Activated CD4-positive, alpha-beta T cell treated with anti-CD3 and anti-CD28 coated beads for 24 hours (primary cell): ENCODE measurements at regions not wholly inside any gene's neighbourhood (a gene's known extent, or its start where the extent isn't known, plus 50 kb on each side); places are given as distances from the start of the nearest gene placed in this dataset.
"Not testable (repeated sequence)": the region's sequence is repeated elsewhere in the genome, so short reads cannot be mapped to it uniquely, and the experiment has no call there.

Source experiments
- DNase-seq, 2 donors: peaks; one replicate each; pipeline ENCODE4 v3.0.0-alpha.2; 2020; ENCODE audit warnings: low read depth in 2 of 2

- no peak for DNase-seq
Observed at GRCh38 chr17:53765609-53766008, 57.1 kb upstream of the KIF2B start.

DNA sequence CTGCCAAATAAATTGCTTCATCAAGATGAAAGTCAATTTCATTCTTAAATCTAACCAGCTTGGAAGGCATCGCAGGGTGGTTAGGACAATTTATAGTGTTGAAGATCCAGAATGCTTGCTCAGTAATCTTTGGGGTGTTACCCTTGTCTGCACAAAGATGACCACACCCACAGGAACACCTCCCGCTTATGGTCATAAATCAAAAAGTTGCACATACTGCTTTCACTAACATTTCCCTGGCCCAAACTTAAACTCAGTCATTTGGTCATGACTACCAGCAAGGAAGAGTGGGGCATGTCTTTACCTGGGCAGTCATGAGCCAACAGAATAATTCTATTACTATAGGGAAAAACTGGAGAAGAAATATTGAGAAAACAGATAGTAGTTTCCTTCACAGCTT, 57.6 kb upstream of the KIF2B start:
- no peak for DNase-seq

- no peak for DNase-seq
Observed at GRCh38 chr17:53757559-53757958, 65.2 kb upstream of the KIF2B start.

DNA sequence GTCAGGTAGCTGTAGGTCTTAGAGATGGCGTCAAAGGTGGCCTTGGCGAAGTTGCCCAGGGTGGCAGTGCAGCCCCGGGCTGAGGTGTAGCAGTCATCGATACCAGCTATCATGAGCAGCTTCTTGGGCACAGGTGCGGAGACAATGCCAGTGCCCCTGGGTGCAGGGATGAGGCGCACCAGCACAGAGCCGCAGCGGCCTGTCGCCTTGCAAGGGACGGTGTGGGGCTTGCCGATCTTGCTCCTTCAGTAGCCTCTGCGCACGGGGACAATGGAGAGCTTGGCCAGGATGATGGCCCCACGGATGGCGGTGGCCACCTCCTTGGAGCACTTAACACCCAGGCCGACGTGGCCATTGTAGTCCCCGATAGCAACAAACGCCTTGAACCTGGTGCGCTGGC, 65.6 kb upstream of the KIF2B start:
- DNase-seq = not testable (repeated sequence)

- no peak for DNase-seq
Observed at GRCh38 chr17:53749178-53749577, 73.5 kb upstream of the KIF2B start.

GRCh38 chr17:53748159-53748820, 74.4 kb upstream of the KIF2B start:
- DNase-seq = not testable (repeated sequence)

- no peak for DNase-seq
Observed at GRCh38 chr17:53740312-53740711, 82.4 kb upstream of the KIF2B start.

GRCh38 chr17:53736516-53737240, 86.0 kb upstream of the KIF2B start:
- no peak for DNase-seq

DNA sequence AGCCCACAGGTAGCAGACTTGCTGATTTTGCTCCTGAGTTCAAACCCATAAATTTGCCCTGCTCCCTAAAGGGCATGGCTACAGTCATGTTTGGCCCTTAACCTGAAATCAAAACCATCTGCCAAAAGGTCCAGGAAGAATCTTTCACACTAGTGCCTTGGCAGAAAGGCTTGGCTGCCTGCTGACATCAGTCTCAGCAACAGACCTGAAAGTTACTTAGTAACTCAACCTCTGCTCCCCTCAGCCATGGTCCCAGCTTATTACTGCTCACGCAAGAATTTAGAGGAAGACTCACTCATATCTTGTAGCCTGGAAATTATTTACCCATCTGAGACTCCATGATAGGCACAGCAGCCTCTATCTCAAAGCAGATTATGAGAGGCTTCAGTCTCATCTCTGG, 98.0 kb upstream of the KIF2B start:
- DNase-seq = no peak

- DNase-seq = no peak
Observed at GRCh38 chr17:53722407-53722806, 100.3 kb upstream of the KIF2B start.

DNA sequence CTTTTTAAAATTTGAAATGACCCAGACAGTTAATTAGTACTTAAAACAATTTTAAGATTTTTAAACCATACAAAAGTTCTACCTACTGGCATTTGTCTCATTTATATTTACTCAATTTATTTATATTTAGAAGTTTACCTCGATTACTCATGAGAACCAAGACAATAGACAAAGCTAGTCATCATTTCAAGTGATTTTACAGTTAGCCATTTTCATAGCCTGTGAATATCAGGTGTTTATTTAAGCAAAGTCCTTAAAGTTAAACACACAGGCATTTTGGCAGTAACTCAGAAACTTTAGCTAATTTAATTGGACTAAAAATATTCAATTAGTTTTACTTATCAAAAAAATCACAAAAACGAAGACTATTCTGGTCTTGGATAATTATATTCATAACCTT, 101.6 kb upstream of the KIF2B start:
- no peak for DNase-seq

- no peak for DNase-seq
Observed at GRCh38 chr17:53719229-53719628, 103.5 kb upstream of the KIF2B start.

- DNase-seq = no peak
Observed at GRCh38 chr17:53707566-53707965, 115.2 kb upstream of the KIF2B start.

DNA sequence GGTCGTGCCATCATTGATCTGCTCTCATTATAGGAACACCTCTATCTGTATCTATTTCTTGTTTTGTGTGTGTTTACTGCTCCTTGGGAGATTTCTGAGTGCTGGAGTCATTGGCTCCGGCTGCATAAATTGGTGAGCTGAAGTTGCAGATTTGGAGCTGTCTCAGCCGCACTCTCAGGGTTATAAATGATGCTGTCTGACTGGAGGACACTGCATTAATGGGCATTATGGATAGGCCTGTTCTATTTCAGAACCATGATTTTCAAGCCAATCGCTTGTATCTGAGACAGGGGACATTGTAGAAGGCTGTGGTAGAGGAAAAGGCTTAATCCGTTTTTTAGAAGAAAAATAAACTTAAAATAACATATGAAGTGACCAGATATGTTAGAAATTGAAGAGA, 126.4 kb upstream of the KIF2B start:
- no peak for DNase-seq

GRCh38 chr17:53687324-53687723, 135.4 kb upstream of the KIF2B start:
- DNase-seq = no peak

GRCh38 chr17:53680745-53681144, 142.0 kb upstream of the KIF2B start:
- no peak for DNase-seq

- no peak for DNase-seq
Observed at GRCh38 chr17:53668854-53669253, 153.9 kb upstream of the KIF2B start.

DNA sequence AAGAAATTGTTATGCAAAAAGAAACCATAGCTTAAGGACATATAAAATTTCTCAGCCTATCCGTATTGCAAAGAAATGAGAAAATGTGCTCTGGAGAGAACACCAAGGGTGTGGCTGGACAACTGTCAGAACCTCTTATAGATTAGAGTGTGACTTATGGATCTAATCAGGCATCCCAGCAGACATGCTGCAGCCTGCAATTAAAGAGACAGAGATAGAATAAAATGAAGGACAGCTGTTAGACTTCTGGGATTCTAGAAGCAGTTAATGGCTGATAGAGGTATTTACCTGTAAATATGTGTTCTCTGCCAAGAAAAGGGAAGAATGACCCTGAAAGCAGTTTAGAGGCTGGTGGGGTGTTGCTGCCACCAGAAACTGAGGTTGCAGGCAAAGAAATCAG, 160.1 kb upstream of the KIF2B start:
- no peak for DNase-seq

DNA sequence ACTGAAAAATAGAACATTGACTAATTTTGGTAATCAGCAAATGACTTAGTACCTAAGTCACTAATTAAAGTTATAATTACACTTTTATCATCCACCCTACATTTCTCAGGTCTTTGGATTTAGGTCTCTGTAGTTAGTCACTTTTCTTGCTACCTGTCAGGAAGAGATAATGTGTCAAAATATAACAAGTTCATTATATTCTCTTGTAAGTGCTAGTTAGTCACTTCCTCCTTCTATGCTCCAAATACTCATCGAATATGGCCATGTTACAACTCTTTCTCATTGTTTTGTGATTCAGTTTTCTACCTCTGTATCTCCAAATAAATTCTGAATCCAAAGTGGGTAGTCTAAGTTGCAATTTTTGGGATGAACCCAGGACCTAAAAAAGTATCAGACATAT, 163.5 kb upstream of the KIF2B start:
- DNase-seq = no peak

- DNase-seq = no peak
Observed at GRCh38 chr17:53655591-53655990, 167.1 kb upstream of the KIF2B start.

GRCh38 chr17:53649201-53649600, 173.5 kb upstream of the KIF2B start:
- no peak for DNase-seq

GRCh38 chr17:53646835-53647234, 175.9 kb upstream of the KIF2B start:
- no peak for DNase-seq

DNA sequence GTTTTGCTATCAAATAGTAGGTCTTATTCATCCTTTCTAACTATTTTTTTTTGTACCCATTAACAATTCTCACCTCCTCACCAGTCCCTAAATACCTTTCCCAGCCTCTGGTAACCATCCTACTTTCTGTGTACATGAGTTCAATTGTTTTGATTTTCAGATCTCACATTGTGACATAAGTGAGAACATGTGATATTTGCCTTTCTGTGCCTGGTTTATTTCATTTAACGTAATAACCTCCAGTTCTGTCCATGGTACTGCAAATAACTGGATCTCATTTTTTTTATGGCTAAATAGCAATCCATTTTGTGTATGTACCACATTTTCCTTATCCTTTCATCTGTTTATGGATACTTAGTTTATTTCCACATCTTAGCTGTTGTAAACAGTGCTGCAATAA, 181.9 kb upstream of the KIF2B start:
- DNase-seq = no peak

- no peak for DNase-seq
Observed at GRCh38 chr17:53635444-53635843, 187.3 kb upstream of the KIF2B start.
